ENCODE measurements at regions not wholly inside any gene's neighbourhood (a gene's known extent, or its start where the extent isn't known, plus 50 kb on each side); places are given as distances from the start of the nearest gene placed in this dataset.
A peak's percentile ranks its signal among the peaks of the same experiment; 100 is the strongest.

- TF ChIP-seq PKNOX1 (IDR thresholded peaks at IDR 0.05), result peak; percentile 73
- peak; percentile 57 for TF ChIP-seq ATF7 (IDR thresholded peaks at IDR 0.05; ENCODE audit: low read depth)
- TF ChIP-seq RFX5 (IDR thresholded peaks at IDR 0.05; ENCODE audit: low read depth, low read length), result no peak
- no peak for TF ChIP-seq ESRRA (IDR thresholded peaks at IDR 0.05; ENCODE audit: low read length)
- no peak for TF ChIP-seq SPI1 (IDR thresholded peaks at IDR 0.05; ENCODE audit: borderline replicate concordance, insufficient read depth, low read depth, low read length)
- peak; percentile 30; the same call in 1 of the 2 replicates for TF ChIP-seq NFIC (IDR thresholded peaks at IDR 0.05; ENCODE audit: low read depth, low read length)
- TF ChIP-seq, protein P1, sequence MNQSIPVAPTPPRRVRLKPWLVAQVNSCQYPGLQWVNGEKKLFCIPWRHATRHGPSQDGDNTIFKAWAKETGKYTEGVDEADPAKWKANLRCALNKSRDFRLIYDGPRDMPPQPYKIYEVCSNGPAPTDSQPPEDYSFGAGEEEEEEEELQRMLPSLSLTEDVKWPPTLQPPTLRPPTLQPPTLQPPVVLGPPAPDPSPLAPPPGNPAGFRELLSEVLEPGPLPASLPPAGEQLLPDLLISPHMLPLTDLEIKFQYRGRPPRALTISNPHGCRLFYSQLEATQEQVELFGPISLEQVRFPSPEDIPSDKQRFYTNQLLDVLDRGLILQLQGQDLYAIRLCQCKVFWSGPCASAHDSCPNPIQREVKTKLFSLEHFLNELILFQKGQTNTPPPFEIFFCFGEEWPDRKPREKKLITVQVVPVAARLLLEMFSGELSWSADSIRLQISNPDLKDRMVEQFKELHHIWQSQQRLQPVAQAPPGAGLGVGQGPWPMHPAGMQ (IDR thresholded peaks at IDR 0.05; ENCODE audit: borderline replicate concordance), result no peak
- TF ChIP-seq CHD2 (IDR thresholded peaks at IDR 0.05; ENCODE audit: borderline replicate concordance, low read depth, low read length), result 0 out of 2 replicates have a peak, but pooled peaks have one; percentile 21
- peak; percentile 83 to 86 for TF ChIP-seq BHLHE40 (IDR thresholded peaks at IDR 0.05; ENCODE audit: borderline replicate concordance in 1 of 2, low read depth in 2 of 2, low read length in 1 of 2)
- no peak for TF ChIP-seq GABPA (IDR thresholded peaks at IDR 0.05; ENCODE audit: low read depth)
- no peak; the same call in 1 of the 2 replicates for TF ChIP-seq RUNX3 (IDR thresholded peaks at IDR 0.05; ENCODE audit: low read length)
- no peak for TF ChIP-seq CBFB (IDR thresholded peaks at IDR 0.05; ENCODE audit: low read depth)
- no peak for TF ChIP-seq PAX8 (IDR thresholded peaks at IDR 0.05)
- 0 out of 2 replicates have a peak, but pooled peaks have one; percentile 3 for TF ChIP-seq TCF12 (IDR thresholded peaks at IDR 0.05; ENCODE audit: low read depth, low read length)
- no peak for TF ChIP-seq E2F4 (IDR thresholded peaks at IDR 0.05; ENCODE audit: low read depth, low read length)
- TF ChIP-seq, protein P2, sequence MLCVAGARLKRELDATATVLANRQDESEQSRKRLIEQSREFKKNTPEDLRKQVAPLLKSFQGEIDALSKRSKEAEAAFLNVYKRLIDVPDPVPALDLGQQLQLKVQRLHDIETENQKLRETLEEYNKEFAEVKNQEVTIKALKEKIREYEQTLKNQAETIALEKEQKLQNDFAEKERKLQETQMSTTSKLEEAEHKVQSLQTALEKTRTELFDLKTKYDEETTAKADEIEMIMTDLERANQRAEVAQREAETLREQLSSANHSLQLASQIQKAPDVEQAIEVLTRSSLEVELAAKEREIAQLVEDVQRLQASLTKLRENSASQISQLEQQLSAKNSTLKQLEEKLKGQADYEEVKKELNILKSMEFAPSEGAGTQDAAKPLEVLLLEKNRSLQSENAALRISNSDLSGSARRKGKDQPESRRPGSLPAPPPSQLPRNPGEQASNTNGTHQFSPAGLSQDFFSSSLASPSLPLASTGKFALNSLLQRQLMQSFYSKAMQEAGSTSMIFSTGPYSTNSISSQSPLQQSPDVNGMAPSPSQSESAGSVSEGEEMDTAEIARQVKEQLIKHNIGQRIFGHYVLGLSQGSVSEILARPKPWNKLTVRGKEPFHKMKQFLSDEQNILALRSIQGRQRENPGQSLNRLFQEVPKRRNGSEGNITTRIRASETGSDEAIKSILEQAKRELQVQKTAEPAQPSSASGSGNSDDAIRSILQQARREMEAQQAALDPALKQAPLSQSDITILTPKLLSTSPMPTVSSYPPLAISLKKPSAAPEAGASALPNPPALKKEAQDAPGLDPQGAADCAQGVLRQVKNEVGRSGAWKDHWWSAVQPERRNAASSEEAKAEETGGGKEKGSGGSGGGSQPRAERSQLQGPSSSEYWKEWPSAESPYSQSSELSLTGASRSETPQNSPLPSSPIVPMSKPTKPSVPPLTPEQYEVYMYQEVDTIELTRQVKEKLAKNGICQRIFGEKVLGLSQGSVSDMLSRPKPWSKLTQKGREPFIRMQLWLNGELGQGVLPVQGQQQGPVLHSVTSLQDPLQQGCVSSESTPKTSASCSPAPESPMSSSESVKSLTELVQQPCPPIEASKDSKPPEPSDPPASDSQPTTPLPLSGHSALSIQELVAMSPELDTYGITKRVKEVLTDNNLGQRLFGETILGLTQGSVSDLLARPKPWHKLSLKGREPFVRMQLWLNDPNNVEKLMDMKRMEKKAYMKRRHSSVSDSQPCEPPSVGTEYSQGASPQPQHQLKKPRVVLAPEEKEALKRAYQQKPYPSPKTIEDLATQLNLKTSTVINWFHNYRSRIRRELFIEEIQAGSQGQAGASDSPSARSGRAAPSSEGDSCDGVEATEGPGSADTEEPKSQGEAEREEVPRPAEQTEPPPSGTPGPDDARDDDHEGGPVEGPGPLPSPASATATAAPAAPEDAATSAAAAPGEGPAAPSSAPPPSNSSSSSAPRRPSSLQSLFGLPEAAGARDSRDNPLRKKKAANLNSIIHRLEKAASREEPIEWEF (IDR thresholded peaks at IDR 0.05; ENCODE audit: insufficient replicate concordance, low read depth, low read length), result no peak
- no peak for TF ChIP-seq NRF1 (conservative IDR thresholded peaks at IDR 0.05; ENCODE audit: low read depth, low read length)
- TF ChIP-seq NFXL1 (IDR thresholded peaks at IDR 0.05; ENCODE audit: borderline replicate concordance), result no peak
- 0 out of 2 replicates have a peak, but pooled peaks have one; percentile 49 for TF ChIP-seq CREM (IDR thresholded peaks at IDR 0.05; ENCODE audit: low read depth)
- no peak for TF ChIP-seq TARDBP (IDR thresholded peaks at IDR 0.05; ENCODE audit: borderline replicate concordance)
- TF ChIP-seq MYB (IDR thresholded peaks at IDR 0.05; ENCODE audit: borderline replicate concordance, low read depth, low read length), result no peak
- peak; percentile 68 for TF ChIP-seq POLR2AphosphoS5 (IDR thresholded peaks at IDR 0.05; ENCODE audit: low read length)
These were observed 127.3 kb upstream of the CCND2 start (continued) for GRCh38 chr12:4145990-4146859.
